ENCODE measurements at regions not wholly inside any gene's neighbourhood (a gene's known extent, or its start where the extent isn't known, plus 50 kb on each side); places are given as distances from the start of the nearest gene placed in this dataset.

GRCh38 chr7:67940400-67940799 is 943.8 kb downstream of the TYW1 start:
- DNase-seq: no peak

GRCh38 chr7:67947191-67947590 is 950.6 kb downstream of the TYW1 start:
- no peak for DNase-seq

DNA sequence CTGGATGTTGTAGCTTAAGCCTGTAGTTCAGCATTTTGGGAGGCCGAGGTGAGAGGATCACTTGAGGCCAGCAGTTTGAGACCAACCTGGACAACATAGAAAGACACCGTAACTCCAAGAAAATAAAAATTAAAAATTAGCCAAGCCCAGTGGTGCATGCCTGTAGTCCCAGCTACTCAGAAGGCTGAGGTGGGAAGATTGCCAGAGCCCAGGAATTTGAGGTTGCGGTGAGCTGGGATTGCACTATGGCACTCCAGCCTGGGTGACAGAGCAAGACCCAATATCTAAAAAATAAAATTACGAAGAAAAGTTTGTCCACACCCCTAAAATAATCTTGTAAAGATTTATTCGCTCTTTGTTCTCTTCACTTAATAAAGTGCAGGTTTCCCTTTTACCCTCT is 951.0 kb downstream of the TYW1 start:
- no peak for DNase-seq

DNA sequence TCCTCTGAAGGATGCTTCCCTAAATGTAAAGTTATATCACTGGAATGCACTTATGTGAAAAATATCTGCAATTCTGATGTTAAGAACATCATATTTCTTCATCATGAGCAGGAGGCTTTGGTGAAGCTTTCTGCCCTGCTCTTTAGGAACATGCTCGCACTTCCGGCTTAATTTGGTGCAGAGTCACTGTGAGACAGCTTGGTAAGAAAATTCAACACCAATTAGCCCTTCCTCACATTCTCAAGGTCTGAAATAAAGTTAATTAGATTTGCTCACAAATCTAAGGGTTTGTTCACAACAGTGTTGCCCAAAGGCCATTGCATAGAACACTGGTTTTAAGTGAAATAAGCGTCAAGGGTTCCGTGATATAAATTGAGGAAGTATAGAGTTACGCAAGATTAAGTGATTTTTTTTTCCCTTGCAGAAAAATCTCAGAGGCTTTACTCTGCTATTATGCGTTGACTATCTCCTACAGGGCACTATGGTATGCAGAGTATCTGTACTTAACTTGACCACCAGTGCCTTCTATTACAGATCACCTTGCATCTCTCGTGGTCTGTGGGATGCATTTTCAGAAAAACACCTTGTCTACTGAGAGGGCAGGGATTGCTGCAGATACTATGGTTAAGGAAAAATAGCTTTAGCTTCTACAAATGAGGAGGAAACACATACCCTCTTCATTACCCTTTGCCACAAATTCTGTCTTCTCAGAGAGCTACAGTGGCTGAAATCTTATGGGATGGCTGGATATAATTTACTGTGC is 953.9 kb downstream of the TYW1 start:
- no peak for DNase-seq

DNA sequence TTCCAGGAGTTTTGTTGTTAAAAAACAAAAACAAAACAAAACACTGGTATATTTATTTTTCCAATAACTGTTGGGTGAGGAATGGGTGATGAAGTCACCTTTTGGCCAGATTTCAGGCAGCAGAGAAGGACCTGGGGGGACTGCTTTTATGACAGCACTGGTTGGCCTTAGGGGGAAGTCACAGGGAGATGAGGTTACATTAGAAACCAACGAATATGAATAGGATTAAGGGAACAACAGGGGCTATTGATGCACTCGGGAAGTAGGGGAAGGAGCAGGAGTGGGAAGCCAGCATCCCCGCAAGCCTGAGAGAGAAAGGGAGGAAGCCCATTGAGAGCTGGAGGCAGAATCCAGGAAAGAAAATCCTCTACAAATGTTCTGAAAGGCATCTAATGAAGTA is 958.4 kb downstream of the TYW1 start:
- DNase-seq: no peak

DNA sequence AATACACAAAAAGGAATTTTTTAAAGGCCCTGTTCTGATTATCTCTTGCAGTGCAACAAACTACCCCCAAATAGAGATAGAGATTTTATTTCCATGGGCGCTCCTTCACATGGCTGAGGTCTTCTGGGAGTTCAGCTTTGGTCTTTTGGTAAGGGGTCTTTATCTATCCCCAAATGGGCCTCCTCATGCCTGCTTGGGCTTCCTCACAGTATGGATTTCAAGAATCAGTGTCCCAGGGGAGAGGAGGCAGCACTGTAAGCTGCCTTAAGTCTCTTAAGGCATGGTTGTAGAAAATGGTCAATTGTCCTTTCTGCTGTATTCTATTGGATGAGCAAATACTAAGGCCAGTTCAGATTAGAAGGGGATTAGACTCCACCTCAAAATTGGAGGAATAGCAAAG is 966.2 kb downstream of the TYW1 start:
- no peak for DNase-seq

- no peak for DNase-seq
These were observed 979.9 kb downstream of the TYW1 start for GRCh38 chr7:67976490-67976889.

GRCh38 chr7:67983486-67983885 is 986.9 kb downstream of the TYW1 start:
- DNase-seq: no peak

DNA sequence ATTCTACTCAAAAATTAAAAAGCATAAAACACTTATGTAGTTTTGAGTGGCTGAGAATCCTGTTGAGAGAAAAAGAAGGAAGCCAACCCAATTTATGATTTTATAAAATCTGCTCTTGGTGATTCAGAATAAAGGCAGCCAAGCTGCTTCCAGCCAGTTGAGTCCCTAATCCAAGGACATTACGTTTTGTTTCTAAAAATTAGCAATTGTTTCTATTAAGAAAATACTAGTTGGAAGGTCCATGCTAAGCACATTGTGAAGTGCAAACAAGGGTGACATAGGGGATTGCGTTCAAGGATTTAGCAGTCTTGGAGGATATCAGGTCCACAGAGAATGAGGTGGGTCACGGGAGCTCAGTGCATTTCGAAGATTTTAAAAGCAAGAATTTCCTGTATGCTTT is 987.7 kb downstream of the TYW1 start:
- DNase-seq: no peak

GRCh38 chr7:67989142-67989541 is 992.5 kb downstream of the TYW1 start:
- no peak for DNase-seq

DNA sequence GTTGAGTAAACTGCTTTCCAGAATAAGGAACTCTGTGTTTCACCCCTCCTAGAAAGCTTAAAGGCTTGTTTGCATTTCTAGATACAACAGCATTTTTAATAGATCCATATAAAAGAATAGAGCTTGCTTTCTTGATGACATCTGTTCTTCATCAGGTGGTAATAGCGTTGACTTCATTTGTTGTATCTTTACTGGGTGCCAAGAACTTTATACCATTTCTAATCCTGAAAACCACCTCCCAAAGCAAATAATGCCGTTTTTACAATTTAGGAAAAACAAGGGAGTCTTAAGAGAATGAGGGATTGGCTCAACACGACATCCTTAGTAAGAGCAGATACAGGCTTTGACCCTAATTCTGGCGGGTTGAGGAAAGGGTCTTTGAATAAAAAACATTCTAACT is 993.4 kb downstream of the TYW1 start:
- DNase-seq: no peak

DNA sequence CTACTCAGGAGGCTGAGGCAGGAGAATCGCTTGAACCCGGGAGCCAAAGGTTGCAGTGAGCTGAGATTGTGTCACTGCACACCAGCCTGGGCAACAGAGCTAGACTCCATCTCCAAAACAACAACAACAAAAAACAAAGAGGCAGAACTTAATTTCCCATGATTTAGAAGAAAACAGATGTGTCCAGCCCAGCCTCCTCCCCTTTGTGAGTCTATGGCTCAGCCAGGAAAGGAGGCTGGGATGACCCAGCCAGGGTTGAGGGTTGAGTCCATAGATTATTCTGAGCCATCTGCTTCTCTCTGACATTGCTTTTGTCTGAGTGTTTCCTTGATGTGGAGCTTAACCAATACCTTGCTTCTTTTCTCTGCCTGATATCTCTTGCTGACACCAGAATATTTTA is 994.1 kb downstream of the TYW1 start:
- DNase-seq: no peak

- no peak for DNase-seq
These were observed 995.7 kb downstream of the TYW1 start for GRCh38 chr7:67992287-67992686.

- no peak for DNase-seq
These were observed 1009.4 kb downstream of the TYW1 start for GRCh38 chr7:68005992-68006391.

GRCh38 chr7:68006619-68007018 is 1010.0 kb downstream of the TYW1 start:
- DNase-seq: no peak

- no peak for DNase-seq
These were observed 1013.1 kb downstream of the TYW1 start for GRCh38 chr7:68009716-68010115.

GRCh38 chr7:68014031-68014736 is 1017.6 kb downstream of the TYW1 start:
- no peak for DNase-seq

DNA sequence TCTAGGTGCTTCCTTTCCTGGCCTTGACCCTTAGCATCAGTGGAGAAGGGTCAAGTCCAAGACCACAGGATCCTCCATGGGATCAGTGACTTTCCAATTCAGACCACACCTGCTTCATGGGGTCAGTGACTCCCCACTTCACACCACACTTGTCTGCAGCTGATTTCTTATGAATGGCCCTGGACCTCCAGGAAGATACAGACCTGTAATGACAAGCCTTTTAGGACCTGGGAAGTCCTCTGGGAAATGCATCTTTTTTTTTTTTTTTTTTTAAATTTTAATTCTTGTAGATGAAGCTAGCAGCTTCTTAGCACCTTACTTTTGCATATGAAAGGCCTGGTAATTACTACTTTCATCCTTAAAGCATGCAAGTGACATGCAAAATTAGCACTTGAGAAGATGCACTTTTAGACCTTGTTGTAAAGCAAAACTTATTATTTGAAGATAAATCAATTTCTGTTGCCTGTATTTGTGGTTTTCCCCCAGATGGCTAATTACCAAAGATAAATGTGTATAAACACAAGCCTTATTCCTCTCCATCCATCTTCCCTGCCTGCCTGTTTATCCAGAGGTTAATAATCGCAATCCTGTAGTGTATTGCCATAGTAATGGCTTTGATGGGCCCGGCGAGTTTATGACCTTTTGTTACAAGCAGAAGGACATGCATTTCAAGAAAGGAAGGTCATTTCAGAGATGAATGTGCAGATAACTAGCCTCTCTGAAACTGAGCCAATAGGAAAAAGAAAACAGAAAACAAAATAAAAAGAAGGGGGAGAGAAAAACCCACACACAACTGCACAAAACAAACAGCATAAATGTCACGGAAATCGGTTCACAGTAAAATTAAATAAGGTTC is 1018.7 kb downstream of the TYW1 start:
- DNase-seq: no peak

DNA sequence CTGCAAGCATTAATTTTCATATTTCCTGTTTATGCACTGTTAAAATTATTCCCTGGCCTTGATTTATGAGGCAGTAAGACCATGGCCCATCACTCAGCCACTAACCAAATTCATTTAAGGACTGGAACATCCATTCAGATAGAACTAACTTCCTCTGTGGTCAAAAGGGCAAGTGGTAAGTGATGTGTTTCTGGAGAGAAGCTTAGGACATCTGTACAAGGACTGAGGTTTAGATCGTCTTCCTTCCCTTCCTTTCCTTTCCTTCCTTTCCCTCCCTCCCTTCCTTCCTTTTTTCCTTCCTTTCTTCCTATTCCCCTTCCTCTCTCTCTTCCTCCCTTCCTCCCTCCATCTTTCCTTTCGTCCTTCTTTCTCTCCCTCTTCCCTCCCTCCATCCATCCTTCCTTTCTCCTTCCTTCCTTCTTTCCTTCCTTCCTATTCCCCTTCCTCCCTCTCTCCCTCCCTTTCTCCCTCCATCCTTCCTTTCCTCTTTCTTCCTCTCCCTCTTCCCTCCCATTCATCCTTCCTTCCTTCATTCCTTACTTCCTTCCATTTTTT is 1019.4 kb downstream of the TYW1 start:
- DNase-seq: no peak

DNA sequence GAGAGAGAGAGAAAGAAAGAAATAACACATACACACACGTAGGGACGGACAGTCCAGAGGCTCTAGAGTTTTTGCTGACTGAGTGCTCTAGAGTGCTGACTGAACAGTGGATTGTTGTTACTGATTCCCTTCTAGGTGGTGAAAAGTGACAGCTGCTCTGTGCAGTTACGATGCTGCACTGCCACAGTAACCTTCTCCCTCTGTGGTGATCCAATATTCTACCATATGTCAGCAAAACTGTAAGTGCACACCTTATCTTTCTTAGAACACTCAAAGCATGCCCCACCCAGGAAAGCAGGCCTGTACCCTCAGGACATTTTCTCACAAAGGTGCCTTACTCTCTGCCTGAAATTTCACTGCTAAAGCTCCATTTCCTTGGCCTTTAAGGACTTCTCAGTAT is 1023.5 kb downstream of the TYW1 start:
- DNase-seq: no peak

- no peak for DNase-seq
These were observed 1028.7 kb downstream of the TYW1 start for GRCh38 chr7:68025369-68025768.

- DNase-seq: no peak
These were observed 1033.9 kb downstream of the TYW1 start for GRCh38 chr7:68030530-68030929.

DNA sequence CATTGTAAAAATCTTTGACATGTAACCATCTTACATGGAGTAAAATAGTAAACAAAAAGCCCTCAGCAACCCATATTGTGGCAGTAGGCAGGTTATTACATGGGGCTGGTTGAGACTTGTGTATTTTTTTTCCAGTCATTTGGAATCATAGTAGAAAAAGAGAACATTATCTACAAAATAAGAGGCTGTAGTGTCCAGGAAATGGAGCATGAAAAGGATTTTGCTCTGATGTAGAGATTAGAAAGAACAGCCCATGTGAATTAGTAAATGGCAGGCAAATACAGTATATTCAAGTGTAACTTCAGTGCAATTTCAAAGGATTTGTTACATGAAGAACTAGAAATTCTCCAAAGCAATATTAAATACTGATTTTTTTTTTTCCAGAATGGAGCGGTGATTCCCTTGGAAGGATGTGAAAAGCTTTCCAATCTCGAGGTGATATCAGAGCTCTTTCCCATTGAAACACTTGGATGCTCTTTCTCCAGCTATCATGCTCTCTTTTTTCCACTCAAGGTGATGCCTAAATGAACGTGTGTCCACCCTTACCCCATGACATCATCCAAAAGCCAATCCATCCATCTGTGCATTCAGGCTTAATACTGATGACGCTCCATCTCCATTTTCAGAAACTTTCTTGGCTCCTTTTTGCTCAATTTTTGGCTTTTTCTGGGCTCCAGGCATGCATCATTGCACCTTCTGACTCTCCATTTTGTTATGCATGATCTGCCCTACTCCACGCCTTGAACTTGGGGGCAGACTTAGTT is 1034.7 kb downstream of the TYW1 start:
- DNase-seq: no peak
